ENCODE measurements at regions not wholly inside any gene's neighbourhood (a gene's known extent, or its start where the extent isn't known, plus 50 kb on each side); places are given as distances from the start of the nearest gene placed in this dataset.

DNA sequence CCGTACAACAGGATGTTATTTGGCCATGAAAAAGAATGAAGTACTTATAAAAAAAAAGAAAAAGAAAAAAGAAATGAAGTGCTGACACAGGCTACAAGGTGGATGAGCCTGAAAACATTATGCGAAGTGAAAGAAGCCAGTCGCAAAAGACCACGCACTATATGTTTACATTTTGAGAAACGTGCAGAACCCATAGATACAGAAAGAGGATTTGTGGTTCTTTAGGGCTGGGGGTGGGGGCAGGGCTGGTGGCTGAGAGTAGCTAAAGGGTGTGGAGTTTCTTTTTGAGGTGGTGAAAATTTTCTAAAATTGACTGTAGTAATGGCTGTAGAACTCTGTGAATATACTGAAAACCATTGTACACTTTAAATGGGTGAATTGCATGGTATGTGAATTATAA is 86.0 kb upstream of the FAM20C start:
- Histone ChIP-seq H3K4me3 (no peak overlapping the region), H3K9me3 (no peaks in the 10 kb centered on the region), H3K4me1 (no peaks in the 10 kb centered on the region), H3K36me3 (no peaks in the 10 kb centered on the region), H3K27ac (no peak overlapping the region), H3K27me3 (peaks cover 0 to 3% (median 0%) of the 10 kb centered on the region in 3 donors)
- TF ChIP-seq POLR2A (IDR thresholded peaks at IDR 0.05): no peak
- TF ChIP-seq, protein P1, sequence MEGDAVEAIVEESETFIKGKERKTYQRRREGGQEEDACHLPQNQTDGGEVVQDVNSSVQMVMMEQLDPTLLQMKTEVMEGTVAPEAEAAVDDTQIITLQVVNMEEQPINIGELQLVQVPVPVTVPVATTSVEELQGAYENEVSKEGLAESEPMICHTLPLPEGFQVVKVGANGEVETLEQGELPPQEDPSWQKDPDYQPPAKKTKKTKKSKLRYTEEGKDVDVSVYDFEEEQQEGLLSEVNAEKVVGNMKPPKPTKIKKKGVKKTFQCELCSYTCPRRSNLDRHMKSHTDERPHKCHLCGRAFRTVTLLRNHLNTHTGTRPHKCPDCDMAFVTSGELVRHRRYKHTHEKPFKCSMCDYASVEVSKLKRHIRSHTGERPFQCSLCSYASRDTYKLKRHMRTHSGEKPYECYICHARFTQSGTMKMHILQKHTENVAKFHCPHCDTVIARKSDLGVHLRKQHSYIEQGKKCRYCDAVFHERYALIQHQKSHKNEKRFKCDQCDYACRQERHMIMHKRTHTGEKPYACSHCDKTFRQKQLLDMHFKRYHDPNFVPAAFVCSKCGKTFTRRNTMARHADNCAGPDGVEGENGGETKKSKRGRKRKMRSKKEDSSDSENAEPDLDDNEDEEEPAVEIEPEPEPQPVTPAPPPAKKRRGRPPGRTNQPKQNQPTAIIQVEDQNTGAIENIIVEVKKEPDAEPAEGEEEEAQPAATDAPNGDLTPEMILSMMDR (IDR thresholded peaks at IDR 0.05 in 4 of 5, conservative IDR thresholded peaks at IDR 0.05 in 1 of 5): no peak
- in situ Hi-C loops (cut with MboI; ENCODE audit: low sequenced_read_pairs in 4 of 4): no loop called here
- DNase-seq: no peak
- intact Hi-C loops (cut with DNase I; ENCODE audit: low total_unique reads): no loop called here
- no peak for ATAC-seq

GRCh38 chr7:107233-107632 is 85.1 kb upstream of the FAM20C start:
- Histone ChIP-seq H3K36me3 (no peaks in the 10 kb centered on the region), H3K27me3 (peaks cover 0 to 5% (median 0%) of the 10 kb centered on the region in 3 donors), H3K27ac (no peak overlapping the region), H3K4me1 (no peaks in the 10 kb centered on the region), H3K9me3 (no peaks in the 10 kb centered on the region), H3K4me3 (no peak overlapping the region)
- DNase-seq (no peak), ATAC-seq (no peak)
- in situ Hi-C loops (cut with MboI; ENCODE audit: low sequenced_read_pairs in 4 of 4): no loop called here
- TF ChIP-seq, protein P1 (IDR thresholded peaks at IDR 0.05 in 4 of 5, conservative IDR thresholded peaks at IDR 0.05 in 1 of 5): no peak
- no peak for TF ChIP-seq POLR2A (IDR thresholded peaks at IDR 0.05)
- intact Hi-C loops (cut with DNase I; ENCODE audit: low total_unique reads): no loop called here

DNA sequence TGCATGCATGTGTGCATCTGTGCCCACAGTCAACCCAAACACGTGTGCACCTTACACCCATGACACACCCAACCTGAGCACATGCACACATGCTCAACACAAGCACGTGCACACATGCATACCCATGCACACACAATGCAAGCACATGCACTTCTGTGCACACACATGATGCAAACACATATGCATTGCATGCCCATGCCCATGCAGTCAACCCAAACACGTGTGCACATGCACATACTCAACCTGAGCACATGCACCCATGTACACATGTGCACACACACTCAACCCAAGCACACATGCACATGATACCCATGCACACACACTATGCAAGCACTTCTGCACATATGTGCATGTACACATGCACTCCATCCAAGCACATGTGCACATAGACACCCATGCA is 84.5 kb upstream of the FAM20C start:
- H3K4me1 ChIP-seq: no peaks in the 10 kb centered on the region
- DNase-seq: no peak
- H3K4me3 ChIP-seq: no peak overlapping the region
- H3K9me3 ChIP-seq: no peaks in the 10 kb centered on the region
- H3K27ac ChIP-seq: no peak overlapping the region
- peaks cover 0 to 5% (median 0%) of the 10 kb centered on the region in 3 donors for H3K27me3 ChIP-seq
- in situ Hi-C loops (cut with MboI; ENCODE audit: low sequenced_read_pairs in 4 of 4) (no loop called here), intact Hi-C loops (cut with DNase I; ENCODE audit: low total_unique reads) (no loop called here)
- TF ChIP-seq POLR2A (IDR thresholded peaks at IDR 0.05): no peak
- TF ChIP-seq, protein P1 (IDR thresholded peaks at IDR 0.05 in 4 of 5, conservative IDR thresholded peaks at IDR 0.05 in 1 of 5): no peak
- no peaks in the 10 kb centered on the region for H3K36me3 ChIP-seq
- no peak for ATAC-seq

DNA sequence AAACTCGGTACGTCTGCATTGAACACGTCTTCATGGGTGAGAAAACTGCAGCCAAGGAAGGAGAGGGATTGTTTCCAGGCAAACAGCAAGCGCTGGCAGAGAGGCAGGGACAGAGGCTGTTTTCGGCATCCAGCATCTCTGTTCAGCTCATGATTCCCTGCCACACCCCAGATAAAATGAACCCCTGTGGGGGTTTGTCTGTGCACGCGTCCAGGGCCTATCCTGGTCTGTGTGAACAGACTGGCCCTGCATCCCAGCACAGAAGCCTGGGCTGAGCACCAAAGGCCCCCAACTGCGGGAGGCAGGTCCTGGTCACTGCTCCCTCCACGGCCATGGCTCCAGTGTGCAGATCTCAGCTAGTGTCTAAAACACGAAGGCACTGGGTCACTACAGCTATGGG is 83.3 kb upstream of the FAM20C start:
- no peaks in the 10 kb centered on the region for H3K36me3 ChIP-seq
- in situ Hi-C loops (cut with MboI; ENCODE audit: low sequenced_read_pairs in 4 of 4) (no loop called here), intact Hi-C loops (cut with DNase I; ENCODE audit: low total_unique reads) (no loop called here)
- no peak for DNase-seq
- TF ChIP-seq POLR2A (IDR thresholded peaks at IDR 0.05): no peak
- peaks cover 0 to 5% (median 0%) of the 10 kb centered on the region in 3 donors for H3K27me3 ChIP-seq
- ATAC-seq: no peak
- H3K9me3 ChIP-seq: no peaks in the 10 kb centered on the region
- no peak overlapping the region for H3K4me3 ChIP-seq
- no peak overlapping the region for H3K27ac ChIP-seq
- H3K4me1 ChIP-seq: no peaks in the 10 kb centered on the region

GRCh38 chr7:109898-110556 is 82.3 kb upstream of the FAM20C start:
- H3K9me3 ChIP-seq: no peaks in the 10 kb centered on the region
- in situ Hi-C loops (cut with MboI; ENCODE audit: low sequenced_read_pairs in 4 of 4): no loop called here
- peaks cover 0 to 5% (median 0%) of the 10 kb centered on the region in 3 donors for H3K27me3 ChIP-seq
- DNase-seq (no peak), ATAC-seq (no peak)
- no peak overlapping the region for H3K27ac ChIP-seq
- intact Hi-C loops (cut with DNase I; ENCODE audit: low total_unique reads): no loop called here
- no peak overlapping the region for H3K4me3 ChIP-seq
- H3K4me1 ChIP-seq: peaks cover under 1 to 1% of the 10 kb centered on the region in 2 donors
- TF ChIP-seq, protein P1 (IDR thresholded peaks at IDR 0.05 in 4 of 5, conservative IDR thresholded peaks at IDR 0.05 in 1 of 5): no peak
- no peak for TF ChIP-seq POLR2A (IDR thresholded peaks at IDR 0.05)
- H3K36me3 ChIP-seq: no peaks in the 10 kb centered on the region

Data from gastrocnemius medialis (tissue), 4 donors.